SK-N-SH (cell line): ENCODE measurements at regions not wholly inside any gene's neighbourhood (a gene's known extent, or its start where the extent isn't known, plus 50 kb on each side); places are given as distances from the start of the nearest gene placed in this dataset.

Source experiments
- ELF1 ChIP-seq: IDR thresholded peaks from 2 replicates; pipeline ENCODE4 v1.4.0; 2012
- EP300 ChIP-seq, 2 experiments: IDR thresholded peaks; 2 replicates each; pipeline versions ENCODE4 v1.4.0 to v1.6.1; 2012; ENCODE audit warnings: borderline replicate concordance in 1 of 2, low read depth in 1 of 2, low read length in 1 of 2
- POLR2AphosphoS5 ChIP-seq: IDR thresholded peaks from 2 replicates; pipeline ENCODE4 v1.6.1; 2012; ENCODE audit warnings: low read depth, low read length
- RAD21 ChIP-seq: IDR thresholded peaks from 2 replicates; pipeline ENCODE4 v1.6.1; 2012; ENCODE audit warnings: mild to moderate bottlenecking, low read length
- RFX5 ChIP-seq: IDR thresholded peaks from 2 replicates; pipeline ENCODE4 v1.6.1; 2012; ENCODE audit warnings: mild to moderate bottlenecking, improper control_type of control experiment, low read length
- RXRA ChIP-seq: IDR thresholded peaks from 2 replicates; pipeline ENCODE4 v1.4.0; 2012; ENCODE audit warnings: low read depth, mild to moderate bottlenecking, borderline replicate concordance
- SMC3 ChIP-seq: IDR thresholded peaks from 2 replicates; pipeline ENCODE4 v1.6.1; 2012; ENCODE audit warnings: low read depth, low read length, improper control_type of control experiment
- TF ChIP-seq, protein P1 (sequence below): fragments of 200-600 bp; sonication (generic); IDR thresholded peaks from 2 replicates; pipeline ENCODE4 v1.6.1; 2017; ENCODE audit warnings: antibody characterized with exemption, mild to moderate bottlenecking, moderate library complexity
- TF ChIP-seq, protein P2 (sequence below): IDR thresholded peaks from 2 replicates; pipeline ENCODE4; 2012
- TF ChIP-seq, protein P3 (sequence below): IDR thresholded peaks from 2 replicates; pipeline ENCODE4 v1.4.0; 2012; ENCODE audit warnings: low read depth, borderline replicate concordance
- TF ChIP-seq, protein P4 (sequence below): fragments of 150-350 bp; IDR thresholded peaks from 2 replicates; pipeline ENCODE4 v1.6.1; 2017; ENCODE audit warnings: antibody characterized with exemption, low read length, low read depth, borderline replicate concordance
- TF ChIP-seq, protein P5 (sequence below): fragments of 150-350 bp; IDR thresholded peaks from 2 replicates; pipeline ENCODE4 v1.6.1; 2016; ENCODE audit warnings: mild to moderate bottlenecking, low read depth, low read length
- TF ChIP-seq, protein P6 (sequence below): IDR thresholded peaks from 2 replicates; pipeline ENCODE4 v1.4.0; 2012; ENCODE audit warnings: low read depth

DNA sequence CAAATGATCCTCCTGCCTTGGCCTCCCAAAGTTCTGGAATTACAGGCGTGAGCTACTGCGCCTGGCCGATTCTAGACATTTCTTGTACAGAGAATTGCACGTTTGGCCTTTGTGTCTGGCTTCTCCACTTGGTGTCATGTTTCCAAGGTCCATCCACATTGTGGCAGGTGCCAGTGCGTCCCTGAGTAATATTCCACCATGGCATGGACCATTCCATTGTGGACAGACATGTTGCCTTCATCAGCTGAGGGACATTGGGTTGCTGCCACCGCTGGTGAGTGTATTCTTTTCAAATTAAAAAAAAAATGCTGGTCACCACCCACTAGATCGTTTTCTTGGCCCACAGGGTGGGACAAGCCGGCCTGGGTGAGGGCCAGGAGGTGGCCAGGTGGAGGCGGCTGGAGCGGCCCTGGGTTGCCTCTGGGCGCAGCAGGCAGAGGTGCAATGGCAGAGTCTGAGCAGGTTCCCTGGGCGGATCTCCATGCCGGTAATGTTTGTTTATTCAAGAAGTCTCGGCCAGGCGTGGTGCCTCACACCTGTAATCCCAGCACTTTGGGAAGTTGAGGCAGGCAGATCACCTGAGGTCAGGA is 274.1 kb downstream of the SEC14L1 start:
- TF ChIP-seq ELF1 (no peak), POLR2AphosphoS5 (no peak), RXRA (no peak), EP300 (IDR thresholded peaks at IDR 0.05; ENCODE audit: borderline replicate concordance in 1 of 2, low read depth in 1 of 2, low read length in 1 of 2) (no peak), RFX5 (no peak), SMC3 (no peak), RAD21 (no peak)
- TF ChIP-seq, protein P1, sequence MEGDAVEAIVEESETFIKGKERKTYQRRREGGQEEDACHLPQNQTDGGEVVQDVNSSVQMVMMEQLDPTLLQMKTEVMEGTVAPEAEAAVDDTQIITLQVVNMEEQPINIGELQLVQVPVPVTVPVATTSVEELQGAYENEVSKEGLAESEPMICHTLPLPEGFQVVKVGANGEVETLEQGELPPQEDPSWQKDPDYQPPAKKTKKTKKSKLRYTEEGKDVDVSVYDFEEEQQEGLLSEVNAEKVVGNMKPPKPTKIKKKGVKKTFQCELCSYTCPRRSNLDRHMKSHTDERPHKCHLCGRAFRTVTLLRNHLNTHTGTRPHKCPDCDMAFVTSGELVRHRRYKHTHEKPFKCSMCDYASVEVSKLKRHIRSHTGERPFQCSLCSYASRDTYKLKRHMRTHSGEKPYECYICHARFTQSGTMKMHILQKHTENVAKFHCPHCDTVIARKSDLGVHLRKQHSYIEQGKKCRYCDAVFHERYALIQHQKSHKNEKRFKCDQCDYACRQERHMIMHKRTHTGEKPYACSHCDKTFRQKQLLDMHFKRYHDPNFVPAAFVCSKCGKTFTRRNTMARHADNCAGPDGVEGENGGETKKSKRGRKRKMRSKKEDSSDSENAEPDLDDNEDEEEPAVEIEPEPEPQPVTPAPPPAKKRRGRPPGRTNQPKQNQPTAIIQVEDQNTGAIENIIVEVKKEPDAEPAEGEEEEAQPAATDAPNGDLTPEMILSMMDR: no peak
- TF ChIP-seq, protein P2, sequence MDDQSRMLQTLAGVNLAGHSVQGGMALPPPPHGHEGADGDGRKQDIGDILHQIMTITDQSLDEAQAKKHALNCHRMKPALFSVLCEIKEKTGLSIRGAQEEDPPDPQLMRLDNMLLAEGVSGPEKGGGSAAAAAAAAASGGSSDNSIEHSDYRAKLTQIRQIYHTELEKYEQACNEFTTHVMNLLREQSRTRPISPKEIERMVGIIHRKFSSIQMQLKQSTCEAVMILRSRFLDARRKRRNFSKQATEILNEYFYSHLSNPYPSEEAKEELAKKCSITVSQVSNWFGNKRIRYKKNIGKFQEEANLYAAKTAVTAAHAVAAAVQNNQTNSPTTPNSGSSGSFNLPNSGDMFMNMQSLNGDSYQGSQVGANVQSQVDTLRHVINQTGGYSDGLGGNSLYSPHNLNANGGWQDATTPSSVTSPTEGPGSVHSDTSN: no peak
- TF ChIP-seq, protein P3, sequence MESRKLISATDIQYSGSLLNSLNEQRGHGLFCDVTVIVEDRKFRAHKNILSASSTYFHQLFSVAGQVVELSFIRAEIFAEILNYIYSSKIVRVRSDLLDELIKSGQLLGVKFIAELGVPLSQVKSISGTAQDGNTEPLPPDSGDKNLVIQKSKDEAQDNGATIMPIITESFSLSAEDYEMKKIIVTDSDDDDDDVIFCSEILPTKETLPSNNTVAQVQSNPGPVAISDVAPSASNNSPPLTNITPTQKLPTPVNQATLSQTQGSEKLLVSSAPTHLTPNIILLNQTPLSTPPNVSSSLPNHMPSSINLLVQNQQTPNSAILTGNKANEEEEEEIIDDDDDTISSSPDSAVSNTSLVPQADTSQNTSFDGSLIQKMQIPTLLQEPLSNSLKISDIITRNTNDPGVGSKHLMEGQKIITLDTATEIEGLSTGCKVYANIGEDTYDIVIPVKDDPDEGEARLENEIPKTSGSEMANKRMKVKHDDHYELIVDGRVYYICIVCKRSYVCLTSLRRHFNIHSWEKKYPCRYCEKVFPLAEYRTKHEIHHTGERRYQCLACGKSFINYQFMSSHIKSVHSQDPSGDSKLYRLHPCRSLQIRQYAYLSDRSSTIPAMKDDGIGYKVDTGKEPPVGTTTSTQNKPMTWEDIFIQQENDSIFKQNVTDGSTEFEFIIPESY: no peak
- TF ChIP-seq, protein P4, sequence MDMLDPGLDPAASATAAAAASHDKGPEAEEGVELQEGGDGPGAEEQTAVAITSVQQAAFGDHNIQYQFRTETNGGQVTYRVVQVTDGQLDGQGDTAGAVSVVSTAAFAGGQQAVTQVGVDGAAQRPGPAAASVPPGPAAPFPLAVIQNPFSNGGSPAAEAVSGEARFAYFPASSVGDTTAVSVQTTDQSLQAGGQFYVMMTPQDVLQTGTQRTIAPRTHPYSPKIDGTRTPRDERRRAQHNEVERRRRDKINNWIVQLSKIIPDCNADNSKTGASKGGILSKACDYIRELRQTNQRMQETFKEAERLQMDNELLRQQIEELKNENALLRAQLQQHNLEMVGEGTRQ: no peak
- TF ChIP-seq, protein P5, sequence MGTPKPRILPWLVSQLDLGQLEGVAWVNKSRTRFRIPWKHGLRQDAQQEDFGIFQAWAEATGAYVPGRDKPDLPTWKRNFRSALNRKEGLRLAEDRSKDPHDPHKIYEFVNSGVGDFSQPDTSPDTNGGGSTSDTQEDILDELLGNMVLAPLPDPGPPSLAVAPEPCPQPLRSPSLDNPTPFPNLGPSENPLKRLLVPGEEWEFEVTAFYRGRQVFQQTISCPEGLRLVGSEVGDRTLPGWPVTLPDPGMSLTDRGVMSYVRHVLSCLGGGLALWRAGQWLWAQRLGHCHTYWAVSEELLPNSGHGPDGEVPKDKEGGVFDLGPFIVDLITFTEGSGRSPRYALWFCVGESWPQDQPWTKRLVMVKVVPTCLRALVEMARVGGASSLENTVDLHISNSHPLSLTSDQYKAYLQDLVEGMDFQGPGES: no peak
- TF ChIP-seq, protein P6, sequence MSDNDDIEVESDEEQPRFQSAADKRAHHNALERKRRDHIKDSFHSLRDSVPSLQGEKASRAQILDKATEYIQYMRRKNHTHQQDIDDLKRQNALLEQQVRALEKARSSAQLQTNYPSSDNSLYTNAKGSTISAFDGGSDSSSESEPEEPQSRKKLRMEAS: no peak
